Hepatocyte (in vitro differentiated cells): ENCODE measurements at regions not wholly inside any gene's neighbourhood (a gene's known extent, or its start where the extent isn't known, plus 50 kb on each side); places are given as distances from the start of the nearest gene placed in this dataset.
"Not testable (repeated sequence)": the region's sequence is repeated elsewhere in the genome, so short reads cannot be mapped to it uniquely, and the experiment has no call there.

Source experiments
- DNase-seq: peaks from one replicate; pipeline ENCODE4 v3.0.0-alpha.2; 2016; ENCODE audit warnings: low spot score
- H2AFZ ChIP-seq: fragments of 200-600 bp; sonication (generic); 2 replicates; pipeline ENCODE4 v1.6.0; 2016; ENCODE audit warnings: antibody characterized with exemption, mild to moderate bottlenecking
- H3K27ac ChIP-seq: fragments of 200-600 bp; sonication (generic); 2 replicates; pipeline ENCODE4 v1.5.1; 2016; ENCODE audit warnings: mild to moderate bottlenecking
- H3K27me3 ChIP-seq: fragments of 200-600 bp; sonication (generic); 2 replicates; pipeline ENCODE4 v1.6.1; 2016
- H3K36me3 ChIP-seq: fragments of 200-600 bp; sonication (generic); replicated peaks from 2 replicates; pipeline ENCODE4 v1.5.1; 2016; ENCODE audit warnings: low read depth; ENCODE audit not compliant: insufficient read depth
- H3K4me1 ChIP-seq: fragments of 200-600 bp; sonication (generic); 2 replicates; pipeline ENCODE4 v1.5.1; 2016; ENCODE audit warnings: mild to moderate bottlenecking, moderate library complexity; ENCODE audit not compliant: insufficient read depth
- H3K4me2 ChIP-seq: fragments of 200-600 bp; sonication (generic); 2 replicates; pipeline ENCODE4 v1.6.0; 2016
- H3K4me3 ChIP-seq: fragments of 200-600 bp; sonication (generic); 2 replicates; pipeline ENCODE4 v1.5.1; 2016; ENCODE audit warnings: mild to moderate bottlenecking
- H3K79me2 ChIP-seq: fragments of 200-600 bp; sonication (generic); 2 replicates; pipeline ENCODE4 v1.6.0; 2017; ENCODE audit warnings: mild to moderate bottlenecking
- H3K9me2 ChIP-seq: fragments of 200-600 bp; sonication (generic); replicated peaks from 2 replicates; pipeline ENCODE4 v1.6.0; 2017; ENCODE audit warnings: mild to moderate bottlenecking; ENCODE audit not compliant: insufficient read depth
- H3K9me3 ChIP-seq: fragments of 200-600 bp; sonication (generic); 2 replicates; pipeline ENCODE4 v1.5.1; 2016; ENCODE audit warnings: low read depth, mild to moderate bottlenecking
- H4K20me1 ChIP-seq: fragments of 200-600 bp; sonication (generic); 2 replicates; pipeline ENCODE4 v1.6.0; 2016; ENCODE audit warnings: mild to moderate bottlenecking; ENCODE audit not compliant: insufficient read depth, poor library complexity, severe bottlenecking
- EZH2 ChIP-seq: fragments of 200-600 bp; sonication (generic); IDR thresholded peaks from 2 replicates; pipeline ENCODE4 v1.6.1; 2016; ENCODE audit warnings: antibody characterized with exemption, mild to moderate bottlenecking, borderline replicate concordance
- EZH2phosphoT487 ChIP-seq: fragments of 200-600 bp; sonication (generic); IDR thresholded peaks from one replicate; pipeline ENCODE4 v1.6.1; 2018; ENCODE audit warnings: antibody characterized with exemption, mild to moderate bottlenecking, low read depth, moderate library complexity; ENCODE audit not compliant: unreplicated experiment, severe bottlenecking
- WGBS: methylation state at CpG from one replicate; pipeline ENCODE4 v1.1.6; 2016; ENCODE audit warnings: low lambda C conversion rate; ENCODE audit errors: missing lambda C conversion rate; 5-methylcytosine and 5-hydroxymethylcytosine counted together
- TF ChIP-seq, protein P1 (sequence below): fragments of 200-600 bp; sonication (generic); IDR thresholded peaks from 2 replicates; pipeline ENCODE4 v1.5.1; 2016; ENCODE audit warnings: antibody characterized with exemption, mild to moderate bottlenecking; ENCODE audit not compliant: poor library complexity

- 74% methylated on average over 1 of the region's 1 CpG for WGBS
- Histone ChIP-seq H3K4me3 (no peak overlapping the region), H3K9me3 (no peaks in the 10 kb centered on the region), H3K27me3 (no peaks in the 10 kb centered on the region), H3K36me3 (no peaks in the 10 kb centered on the region), H3K79me2 (no peaks in the 10 kb centered on the region), H4K20me1 (no peaks in the 10 kb centered on the region), H2AFZ (no peak overlapping the region), H3K4me2 (no peak overlapping the region), H3K27ac (no peak overlapping the region), H3K9me2 (no peaks in the 10 kb centered on the region), H3K4me1 (no peaks in the 10 kb centered on the region)
- DNase-seq: no peak
- TF ChIP-seq EZH2phosphoT487: no peak
- no peak for TF ChIP-seq EZH2
- TF ChIP-seq, protein P1, sequence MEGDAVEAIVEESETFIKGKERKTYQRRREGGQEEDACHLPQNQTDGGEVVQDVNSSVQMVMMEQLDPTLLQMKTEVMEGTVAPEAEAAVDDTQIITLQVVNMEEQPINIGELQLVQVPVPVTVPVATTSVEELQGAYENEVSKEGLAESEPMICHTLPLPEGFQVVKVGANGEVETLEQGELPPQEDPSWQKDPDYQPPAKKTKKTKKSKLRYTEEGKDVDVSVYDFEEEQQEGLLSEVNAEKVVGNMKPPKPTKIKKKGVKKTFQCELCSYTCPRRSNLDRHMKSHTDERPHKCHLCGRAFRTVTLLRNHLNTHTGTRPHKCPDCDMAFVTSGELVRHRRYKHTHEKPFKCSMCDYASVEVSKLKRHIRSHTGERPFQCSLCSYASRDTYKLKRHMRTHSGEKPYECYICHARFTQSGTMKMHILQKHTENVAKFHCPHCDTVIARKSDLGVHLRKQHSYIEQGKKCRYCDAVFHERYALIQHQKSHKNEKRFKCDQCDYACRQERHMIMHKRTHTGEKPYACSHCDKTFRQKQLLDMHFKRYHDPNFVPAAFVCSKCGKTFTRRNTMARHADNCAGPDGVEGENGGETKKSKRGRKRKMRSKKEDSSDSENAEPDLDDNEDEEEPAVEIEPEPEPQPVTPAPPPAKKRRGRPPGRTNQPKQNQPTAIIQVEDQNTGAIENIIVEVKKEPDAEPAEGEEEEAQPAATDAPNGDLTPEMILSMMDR: no peak
These were observed 658.1 kb upstream of the ARRDC3 start for GRCh38 chr5:92041206-92041605.

DNA sequence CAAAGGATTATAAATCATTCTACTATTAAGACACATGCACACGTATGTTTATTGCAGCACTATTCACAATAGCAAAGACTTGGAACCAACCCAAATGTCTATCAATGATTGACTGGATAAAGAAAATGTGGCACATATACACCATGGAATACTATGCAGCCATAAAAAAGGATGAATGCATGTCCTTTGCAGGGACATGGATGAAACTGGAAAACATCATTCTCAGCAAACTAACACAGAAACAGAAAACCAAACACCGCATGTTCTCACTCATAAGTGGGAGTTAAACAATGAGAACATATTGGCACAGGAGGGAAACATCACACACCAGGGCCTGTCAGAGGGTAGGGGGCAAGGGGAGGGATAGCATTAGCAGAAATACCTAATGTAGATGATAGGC, 646.7 kb upstream of the ARRDC3 start:
- not testable (repeated sequence) for H4K20me1 ChIP-seq, H3K9me3 ChIP-seq
- 95% methylated on average over 2 of the region's 2 CpGs for WGBS

GRCh38 chr5:92023555-92023954, 640.4 kb upstream of the ARRDC3 start:
- Histone ChIP-seq H3K4me3 (no peak overlapping the region), H3K36me3 (no peaks in the 10 kb centered on the region), H3K4me2 (no peak overlapping the region), H4K20me1 (no peaks in the 10 kb centered on the region), H3K27ac (no peak overlapping the region), H3K9me2 (no peaks in the 10 kb centered on the region), H3K27me3 (no peaks in the 10 kb centered on the region), H2AFZ (no peak overlapping the region), H3K4me1 (no peaks in the 10 kb centered on the region), H3K79me2 (no peaks in the 10 kb centered on the region), H3K9me3 (no peaks in the 10 kb centered on the region)
- WGBS: 59% methylated on average over 5 of the region's 5 CpGs
- no peak for DNase-seq
- TF ChIP-seq, protein P1: no peak
- TF ChIP-seq EZH2 (no peak), EZH2phosphoT487 (no peak)

More for the DNA sequence above, 646.7 kb upstream of the ARRDC3 start:
- not testable (repeated sequence) for H2AFZ ChIP-seq, H3K4me3 ChIP-seq, H3K79me2 ChIP-seq, H3K36me3 ChIP-seq, H3K4me2 ChIP-seq, DNase-seq, H3K9me2 ChIP-seq, H3K27me3 ChIP-seq, H3K4me1 ChIP-seq, H3K27ac ChIP-seq

GRCh38 chr5:92023141-92023471, 640.0 kb upstream of the ARRDC3 start:
- Histone ChIP-seq H3K36me3 (no peaks in the 10 kb centered on the region), H3K27ac (no peak overlapping the region), H3K4me3 (no peak overlapping the region), H3K4me1 (no peaks in the 10 kb centered on the region), H2AFZ (no peak overlapping the region), H3K27me3 (no peaks in the 10 kb centered on the region), H3K79me2 (no peaks in the 10 kb centered on the region), H4K20me1 (no peaks in the 10 kb centered on the region), H3K9me2 (no peaks in the 10 kb centered on the region), H3K4me2 (no peak overlapping the region), H3K9me3 (no peaks in the 10 kb centered on the region)
- TF ChIP-seq, protein P1: no peak
- TF ChIP-seq EZH2phosphoT487 (no peak), EZH2 (no peak)
- DNase-seq: no peak
- 50% methylated on average over 1 of the region's 1 CpG for WGBS
